ENCODE measurements at regions not wholly inside any gene's neighbourhood (a gene's known extent, or its start where the extent isn't known, plus 50 kb on each side); places are given as distances from the start of the nearest gene placed in this dataset.

DNA sequence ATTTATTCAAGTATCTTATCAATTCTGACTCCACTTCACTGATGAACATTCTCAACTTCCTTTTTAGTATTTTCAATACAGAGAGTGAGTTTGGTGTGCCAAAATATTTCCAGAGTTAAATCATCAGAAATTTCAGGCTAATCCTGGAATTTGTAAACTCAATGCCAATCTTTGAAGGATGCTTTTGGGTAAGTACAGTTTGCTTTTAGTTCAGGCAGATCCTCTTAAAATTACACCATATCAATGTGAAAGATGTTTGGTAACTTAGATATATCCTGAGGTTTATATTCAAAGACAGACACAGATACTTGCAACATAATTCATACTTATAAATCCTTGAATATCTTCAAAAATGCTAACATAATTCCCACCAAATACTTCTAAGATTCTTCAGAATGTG, 76.0 kb upstream of the FAM47B start:
- H3K4me3 ChIP-seq (ENCODE audit: control insufficient read depth, low read depth, low read length), result no peak overlapping the region
- DNase-seq (ENCODE audit: low read depth), result peak; percentile 3
- TF ChIP-seq, protein P1, sequence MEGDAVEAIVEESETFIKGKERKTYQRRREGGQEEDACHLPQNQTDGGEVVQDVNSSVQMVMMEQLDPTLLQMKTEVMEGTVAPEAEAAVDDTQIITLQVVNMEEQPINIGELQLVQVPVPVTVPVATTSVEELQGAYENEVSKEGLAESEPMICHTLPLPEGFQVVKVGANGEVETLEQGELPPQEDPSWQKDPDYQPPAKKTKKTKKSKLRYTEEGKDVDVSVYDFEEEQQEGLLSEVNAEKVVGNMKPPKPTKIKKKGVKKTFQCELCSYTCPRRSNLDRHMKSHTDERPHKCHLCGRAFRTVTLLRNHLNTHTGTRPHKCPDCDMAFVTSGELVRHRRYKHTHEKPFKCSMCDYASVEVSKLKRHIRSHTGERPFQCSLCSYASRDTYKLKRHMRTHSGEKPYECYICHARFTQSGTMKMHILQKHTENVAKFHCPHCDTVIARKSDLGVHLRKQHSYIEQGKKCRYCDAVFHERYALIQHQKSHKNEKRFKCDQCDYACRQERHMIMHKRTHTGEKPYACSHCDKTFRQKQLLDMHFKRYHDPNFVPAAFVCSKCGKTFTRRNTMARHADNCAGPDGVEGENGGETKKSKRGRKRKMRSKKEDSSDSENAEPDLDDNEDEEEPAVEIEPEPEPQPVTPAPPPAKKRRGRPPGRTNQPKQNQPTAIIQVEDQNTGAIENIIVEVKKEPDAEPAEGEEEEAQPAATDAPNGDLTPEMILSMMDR (conservative IDR thresholded peaks at IDR 0.05; ENCODE audit: control insufficient read depth, insufficient read depth, low read depth, low read length), result no peak

DNA sequence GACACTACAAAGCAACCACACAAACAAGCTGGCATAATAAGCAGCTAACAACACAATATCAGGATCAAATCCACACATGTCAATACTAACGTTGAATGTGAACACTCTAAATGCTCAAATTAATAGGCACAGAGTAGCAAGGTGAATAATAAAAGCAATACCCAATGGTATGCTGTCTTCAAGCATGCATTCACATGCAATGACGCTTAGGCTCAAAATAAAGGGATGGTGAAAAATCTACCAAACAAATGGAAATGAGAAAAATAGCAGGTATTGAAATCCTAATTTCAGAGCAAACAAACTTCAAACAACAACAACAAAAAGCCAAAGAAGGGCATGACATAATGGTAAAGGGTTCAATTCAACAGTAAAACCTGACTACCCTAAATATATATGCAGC, 74.0 kb upstream of the FAM47B start:
- DNase-seq (ENCODE audit: low read depth), result no peak
- no peak overlapping the region for H3K4me3 ChIP-seq (ENCODE audit: control insufficient read depth, low read depth, low read length)
- TF ChIP-seq, protein P1 (conservative IDR thresholded peaks at IDR 0.05; ENCODE audit: control insufficient read depth, insufficient read depth, low read depth, low read length), result no peak

DNA sequence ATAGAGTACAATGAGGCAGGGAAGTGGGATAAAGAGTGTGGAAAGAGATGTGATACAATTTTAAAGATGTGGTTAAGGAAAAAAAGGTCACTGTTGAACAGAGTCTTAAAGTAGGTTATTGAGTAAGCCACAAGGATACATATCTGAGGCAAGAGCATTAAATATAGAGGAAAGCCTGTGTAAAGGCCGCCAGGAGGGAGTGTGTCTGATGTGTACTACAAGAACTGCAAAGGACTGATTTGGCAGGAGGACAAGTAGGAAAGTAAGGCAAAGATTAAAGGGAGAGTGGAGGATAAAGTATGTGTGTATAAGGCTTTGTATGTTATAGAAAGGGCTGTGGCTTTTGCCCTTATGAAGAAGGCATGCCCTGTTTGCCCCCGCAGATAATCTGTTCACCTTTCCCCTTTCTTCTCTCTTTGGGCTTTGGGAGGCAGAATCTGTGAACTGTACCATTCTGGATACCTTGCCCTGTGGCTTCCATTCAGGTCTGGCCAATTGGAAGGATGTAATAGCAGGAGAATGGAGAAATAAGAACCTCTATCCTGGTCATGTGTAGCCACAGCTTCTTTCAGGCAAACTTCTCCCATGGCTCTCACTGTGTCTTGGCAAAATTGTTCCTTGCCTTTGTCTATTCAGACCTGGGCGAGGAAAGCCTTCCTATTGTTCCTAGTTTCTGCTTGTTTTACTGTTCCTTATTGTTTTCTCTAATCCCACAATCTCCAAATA, 68.9 kb upstream of the FAM47B start:
- TF ChIP-seq, protein P1 (conservative IDR thresholded peaks at IDR 0.05; ENCODE audit: control insufficient read depth, insufficient read depth, low read depth, low read length), result no peak
- DNase-seq (ENCODE audit: low read depth), result peak; percentile 25
- H3K4me3 ChIP-seq (ENCODE audit: control insufficient read depth, low read depth, low read length), result no peak overlapping the region

DNA sequence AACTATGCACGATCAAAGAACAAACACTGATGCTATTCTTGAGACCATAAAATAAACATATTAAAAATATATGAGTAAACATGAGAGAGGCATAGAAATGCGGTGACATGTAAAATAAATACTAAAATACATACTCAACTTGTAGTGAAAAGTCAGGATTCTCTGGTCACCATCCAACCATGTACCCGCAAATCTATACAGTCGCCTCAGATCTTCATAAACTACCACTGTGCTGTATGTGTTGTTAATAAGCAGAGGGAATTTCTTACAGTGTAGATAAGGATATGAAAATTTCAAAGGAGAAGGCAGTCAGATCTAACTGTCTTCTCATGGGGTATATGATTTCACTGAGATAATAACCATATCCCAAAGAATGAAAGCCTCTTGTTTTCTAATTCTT, 67.8 kb upstream of the FAM47B start:
- no peak overlapping the region for H3K4me3 ChIP-seq (ENCODE audit: control insufficient read depth, low read depth, low read length)
- TF ChIP-seq, protein P1 (conservative IDR thresholded peaks at IDR 0.05; ENCODE audit: control insufficient read depth, insufficient read depth, low read depth, low read length), result no peak
- DNase-seq (ENCODE audit: low read depth), result no peak

DNA sequence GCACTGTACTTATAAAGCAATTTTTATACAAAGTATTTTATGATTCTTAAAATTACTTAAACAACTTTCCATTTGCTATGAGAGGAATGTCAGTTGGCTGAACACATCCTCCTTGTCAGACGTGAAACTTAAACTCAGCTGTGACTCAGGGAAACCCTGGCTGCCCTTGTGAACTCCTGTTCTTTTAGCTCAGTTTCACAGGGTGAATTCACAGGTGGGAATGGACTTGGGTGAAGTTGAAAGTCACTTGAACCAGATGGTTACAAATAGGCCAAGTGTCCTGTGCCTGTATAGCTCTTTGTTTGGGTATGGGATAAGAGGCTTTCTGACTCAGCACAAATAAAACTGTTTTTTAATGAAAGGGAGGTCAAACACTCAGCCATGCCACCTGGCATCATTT, 67.4 kb upstream of the FAM47B start:
- TF ChIP-seq, protein P1 (conservative IDR thresholded peaks at IDR 0.05; ENCODE audit: control insufficient read depth, insufficient read depth, low read depth, low read length), result no peak
- H3K4me3 ChIP-seq (ENCODE audit: control insufficient read depth, low read depth, low read length), result no peak overlapping the region
- DNase-seq (ENCODE audit: low read depth), result peak; percentile 71

DNA sequence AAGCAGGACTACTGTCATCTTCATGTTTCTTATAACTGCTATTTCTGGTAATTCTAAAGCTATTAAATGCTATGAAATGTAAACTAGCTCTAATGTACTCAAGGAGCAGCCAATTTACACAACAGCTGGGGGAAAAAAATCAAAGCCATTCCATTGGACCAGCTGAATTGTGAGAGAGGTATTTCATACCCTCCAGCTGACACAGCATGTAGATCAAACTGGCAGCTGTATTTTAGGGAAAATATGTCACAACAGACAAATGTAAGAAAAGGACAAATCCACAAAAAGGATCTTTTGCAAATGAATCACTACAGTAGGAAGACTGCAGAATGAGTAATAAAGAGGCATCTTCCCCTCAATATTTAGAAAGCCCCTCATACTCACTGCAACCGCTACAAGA, 65.2 kb upstream of the FAM47B start:
- H3K4me3 ChIP-seq (ENCODE audit: control insufficient read depth, low read depth, low read length), result no peak overlapping the region
- DNase-seq (ENCODE audit: low read depth), result peak; percentile 32
- TF ChIP-seq, protein P1 (conservative IDR thresholded peaks at IDR 0.05; ENCODE audit: control insufficient read depth, insufficient read depth, low read depth, low read length), result no peak
